Caco-2 (cell line): ENCODE measurements at regions not wholly inside any gene's neighbourhood (a gene's known extent, or its start where the extent isn't known, plus 50 kb on each side); places are given as distances from the start of the nearest gene placed in this dataset.

Experiments
- BruUV-seq: library from RNA; stranded (reverse); fragments of 400-500 nt; replicated peaks from 2 replicates; lab custom pipeline; 2021; lab: Mats Ljungman, UMichigan
- CTCF ChIA-PET: fragments of 300-600 bp; sonication (Branson Sonifier 250); formaldehyde crosslinking; loops from one replicate; lab custom pipeline; 2022; ENCODE audit warnings: antibody characterized with exemption; lab: Charles Lee
- POLR2A ChIA-PET: fragments of 300-600 bp; sonication (Branson Sonifier 250); formaldehyde crosslinking; loops from one replicate; lab custom pipeline; 2022; ENCODE audit warnings: antibody characterized with exemption; lab: Charles Lee
- DNase-seq, 2 experiments: peaks; one replicate each; pipeline versions ENCODE4 v3.0.0 to v3.0.0-alpha.2; 2020 to 2022
- H3K27me3 ChIP-seq: replicated peaks from 2 replicates; pipeline ENCODE4 v1.6.0; 2011; ENCODE audit warnings: low read length; ENCODE audit not compliant: control insufficient read depth, insufficient read depth
- H3K36me3 ChIP-seq: 2 replicates; pipeline ENCODE4 v1.5.1; 2011; ENCODE audit warnings: low read length; ENCODE audit not compliant: control insufficient read depth, insufficient read depth
- H3K4me1 ChIP-seq: fragments of 250-450 bp; sonication (Bioruptor Pico); 2 replicates; pipeline ENCODE4 v1.5.1; 2020; ENCODE audit warnings: mild to moderate bottlenecking
- H3K4me3 ChIP-seq: 2 replicates; pipeline ENCODE4 v1.5.1; 2011; ENCODE audit warnings: low read depth, mild to moderate bottlenecking, control low read depth, low read length
- H3K9me3 ChIP-seq: fragments of 250-450 bp; sonication (Bioruptor Pico); 2 replicates; pipeline ENCODE4 v1.5.1; 2020; ENCODE audit warnings: mild to moderate bottlenecking, moderate library complexity
- H3K27ac Mint-ChIP-seq: one replicate; pipeline ENCODE4 v1.8.0; 2022; ENCODE audit warnings: mixed read lengths; ENCODE audit not compliant: unreplicated experiment
- H3K27me3 Mint-ChIP-seq: one replicate; pipeline ENCODE4 v1.8.0; 2022; ENCODE audit warnings: mixed read lengths; ENCODE audit not compliant: insufficient read depth, unreplicated experiment
- H3K36me3 Mint-ChIP-seq: one replicate; pipeline ENCODE4 v1.8.0; 2022; ENCODE audit warnings: mild to moderate bottlenecking, mixed read lengths; ENCODE audit not compliant: insufficient read depth, unreplicated experiment
- H3K4me1 Mint-ChIP-seq: one replicate; pipeline ENCODE4 v1.8.0; 2022; ENCODE audit warnings: low read depth, mixed read lengths; ENCODE audit not compliant: unreplicated experiment
- H3K4me3 Mint-ChIP-seq: one replicate; pipeline ENCODE4 v1.8.0; 2022; ENCODE audit warnings: mild to moderate bottlenecking, moderate library complexity, mixed read lengths; ENCODE audit not compliant: unreplicated experiment
- H3K9me3 Mint-ChIP-seq: one replicate; pipeline ENCODE4 v1.8.0; 2022; ENCODE audit warnings: mixed read lengths; ENCODE audit not compliant: unreplicated experiment
- CTCF ChIP-seq, 2 experiments: fragments of 200-600 bp in 1 of 2; IDR thresholded peaks; 1 replicate in 1 of 2; 2 replicates in 1 of 2; pipeline versions ENCODE4 v1.5.1 to v1.8.0; 2011 to 2022; ENCODE audit warnings: antibody characterized with exemption in 1 of 2, control low read depth in 1 of 2, inconsistent platforms in 1 of 2, low read depth in 1 of 2, low read length in 1 of 2, mild to moderate bottlenecking in 1 of 2, moderate library complexity in 1 of 2; ENCODE audit not compliant: insufficient read depth in 1 of 2, severe bottlenecking in 1 of 2, unreplicated experiment in 1 of 2
- intact Hi-C: fragments of 100-400 bp; cut with micrococcal nuclease; formaldehyde crosslinking; loops from one replicate; pipeline ENCODE4 v1.10.0; 2022; ENCODE audit not compliant: unreplicated experiment

- Mint-ChIP-seq H3K4me1 (peaks cover 27% of the 10 kb centered on the region), H3K9me3 (no peaks in the 10 kb centered on the region), H3K4me3 (no peak overlapping the region), H3K27me3 (no peaks in the 10 kb centered on the region), H3K27ac (no peak overlapping the region), H3K36me3 (no peaks in the 10 kb centered on the region)
- no peak for TF ChIP-seq CTCF (IDR thresholded peaks at IDR 0.05; ENCODE audit: insufficient read depth in 1 of 2, low read depth in 1 of 2, low read length in 1 of 2, severe bottlenecking in 1 of 2, unreplicated experiment in 1 of 2)
- BruUV-seq: no TSS peak
- ChIA-PET CTCF (no interaction called here), POLR2A (no interaction called here)
- intact Hi-C loops: no loop called here
- no peaks in the 10 kb centered on the region for H3K9me3 ChIP-seq
- no peaks in the 10 kb centered on the region for H3K27me3 ChIP-seq
- no peak for DNase-seq
- H3K4me3 ChIP-seq: no peak overlapping the region
- peaks cover 21% of the 10 kb centered on the region for H3K4me1 ChIP-seq
- H3K36me3 ChIP-seq: no peaks in the 10 kb centered on the region
Observed at GRCh38 chr2:181753686-181754085, 73.4 kb upstream of the NEUROD1 start.

- no peaks in the 10 kb centered on the region for H3K36me3 ChIP-seq
- no peak for TF ChIP-seq CTCF (IDR thresholded peaks at IDR 0.05; ENCODE audit: insufficient read depth in 1 of 2, low read depth in 1 of 2, low read length in 1 of 2, severe bottlenecking in 1 of 2, unreplicated experiment in 1 of 2)
- Mint-ChIP-seq H3K27me3 (no peaks in the 10 kb centered on the region), H3K4me3 (no peak overlapping the region), H3K27ac (no peak overlapping the region), H3K9me3 (no peaks in the 10 kb centered on the region), H3K36me3 (no peaks in the 10 kb centered on the region), H3K4me1 (peaks cover 27% of the 10 kb centered on the region)
- CTCF ChIA-PET: no interaction called here
- no peaks in the 10 kb centered on the region for H3K27me3 ChIP-seq
- intact Hi-C loops: no loop called here
- no peaks in the 10 kb centered on the region for H3K9me3 ChIP-seq
- H3K4me1 ChIP-seq: peaks cover 21% of the 10 kb centered on the region
- POLR2A ChIA-PET: no interaction called here
- DNase-seq: no peak
- no TSS peak for BruUV-seq
- no peak overlapping the region for H3K4me3 ChIP-seq
Observed at GRCh38 chr2:181754105-181754504, 73.8 kb upstream of the NEUROD1 start.

- peaks cover 21% of the 10 kb centered on the region for H3K4me1 ChIP-seq
- Mint-ChIP-seq H3K36me3 (no peaks in the 10 kb centered on the region), H3K9me3 (no peaks in the 10 kb centered on the region), H3K4me3 (no peak overlapping the region), H3K27me3 (no peaks in the 10 kb centered on the region), H3K27ac (no peak overlapping the region), H3K4me1 (peaks cover 27% of the 10 kb centered on the region)
- no peaks in the 10 kb centered on the region for H3K27me3 ChIP-seq
- no peak overlapping the region for H3K4me3 ChIP-seq
- ChIA-PET CTCF (no interaction called here), POLR2A (no interaction called here)
- no TSS peak for BruUV-seq
- DNase-seq: no peak
- no peaks in the 10 kb centered on the region for H3K36me3 ChIP-seq
- intact Hi-C loops: no loop called here
- no peak for TF ChIP-seq CTCF (IDR thresholded peaks at IDR 0.05; ENCODE audit: insufficient read depth in 1 of 2, low read depth in 1 of 2, low read length in 1 of 2, severe bottlenecking in 1 of 2, unreplicated experiment in 1 of 2)
- no peaks in the 10 kb centered on the region for H3K9me3 ChIP-seq
Observed at GRCh38 chr2:181755181-181755580, 74.9 kb upstream of the NEUROD1 start.
